ENCODE measurements at regions not wholly inside any gene's neighbourhood (a gene's known extent, or its start where the extent isn't known, plus 50 kb on each side); places are given as distances from the start of the nearest gene placed in this dataset.

- no peak for TF ChIP-seq POLR2AphosphoS5 (IDR thresholded peaks at IDR 0.05)
- TF ChIP-seq, protein P1, sequence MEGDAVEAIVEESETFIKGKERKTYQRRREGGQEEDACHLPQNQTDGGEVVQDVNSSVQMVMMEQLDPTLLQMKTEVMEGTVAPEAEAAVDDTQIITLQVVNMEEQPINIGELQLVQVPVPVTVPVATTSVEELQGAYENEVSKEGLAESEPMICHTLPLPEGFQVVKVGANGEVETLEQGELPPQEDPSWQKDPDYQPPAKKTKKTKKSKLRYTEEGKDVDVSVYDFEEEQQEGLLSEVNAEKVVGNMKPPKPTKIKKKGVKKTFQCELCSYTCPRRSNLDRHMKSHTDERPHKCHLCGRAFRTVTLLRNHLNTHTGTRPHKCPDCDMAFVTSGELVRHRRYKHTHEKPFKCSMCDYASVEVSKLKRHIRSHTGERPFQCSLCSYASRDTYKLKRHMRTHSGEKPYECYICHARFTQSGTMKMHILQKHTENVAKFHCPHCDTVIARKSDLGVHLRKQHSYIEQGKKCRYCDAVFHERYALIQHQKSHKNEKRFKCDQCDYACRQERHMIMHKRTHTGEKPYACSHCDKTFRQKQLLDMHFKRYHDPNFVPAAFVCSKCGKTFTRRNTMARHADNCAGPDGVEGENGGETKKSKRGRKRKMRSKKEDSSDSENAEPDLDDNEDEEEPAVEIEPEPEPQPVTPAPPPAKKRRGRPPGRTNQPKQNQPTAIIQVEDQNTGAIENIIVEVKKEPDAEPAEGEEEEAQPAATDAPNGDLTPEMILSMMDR (IDR thresholded peaks at IDR 0.05 in 8 of 11, conservative IDR thresholded peaks at IDR 0.05 in 3 of 11) = no peak
These were observed 107.3 kb upstream of the SHH start for GRCh38 chr7:155919391-155920067.
